ENCODE measurements at regions not wholly inside any gene's neighbourhood (a gene's known extent, or its start where the extent isn't known, plus 50 kb on each side); places are given as distances from the start of the nearest gene placed in this dataset.

DNA sequence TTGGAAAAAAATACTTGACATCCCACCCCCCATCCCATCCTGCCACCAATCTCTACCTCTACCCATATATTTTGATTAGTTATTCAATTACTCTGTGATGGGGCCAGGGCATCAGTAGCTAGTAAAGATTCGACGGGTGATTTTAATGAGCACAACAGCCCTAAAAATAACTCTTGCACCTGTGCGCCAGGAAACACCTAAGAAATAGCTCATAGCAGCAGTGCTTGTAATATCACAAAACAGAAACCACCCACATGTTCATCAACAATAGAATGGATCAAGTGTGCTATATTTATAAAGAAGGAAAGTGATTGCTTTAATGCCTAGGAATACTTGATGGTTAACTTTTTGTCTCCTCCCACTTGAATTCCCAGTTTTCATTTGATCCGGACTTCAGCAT is 225.6 kb upstream of the LCORL start:
- no peak for DNase-seq (ENCODE audit: low spot score)

- no peak for DNase-seq (ENCODE audit: low spot score)
Measured at GRCh38 chr4:18242919-18243693, 221.6 kb upstream of the LCORL start.

DNA sequence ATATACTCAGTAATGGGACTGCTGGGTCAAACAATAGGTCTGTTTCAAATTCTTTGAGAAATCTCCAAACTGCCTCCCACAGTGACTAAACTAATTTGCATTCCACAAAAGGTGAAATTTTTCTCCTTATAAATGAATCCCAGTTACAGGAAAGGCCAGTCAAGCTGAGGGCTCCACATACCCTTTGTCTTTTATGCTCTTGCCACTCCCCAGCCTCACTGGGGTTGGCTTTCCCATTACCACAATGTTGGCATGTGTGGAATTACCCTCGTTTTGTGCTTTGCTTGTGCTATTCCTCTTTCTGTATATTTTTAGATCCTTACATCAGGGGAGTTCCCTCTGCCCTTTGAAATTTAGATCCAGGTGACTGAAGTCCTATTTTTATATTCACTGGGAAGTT is 220.2 kb upstream of the LCORL start:
- DNase-seq (ENCODE audit: low spot score) = no peak

- no peak for DNase-seq (ENCODE audit: low spot score)
Measured at GRCh38 chr4:18234108-18234507, 212.6 kb upstream of the LCORL start.

DNA sequence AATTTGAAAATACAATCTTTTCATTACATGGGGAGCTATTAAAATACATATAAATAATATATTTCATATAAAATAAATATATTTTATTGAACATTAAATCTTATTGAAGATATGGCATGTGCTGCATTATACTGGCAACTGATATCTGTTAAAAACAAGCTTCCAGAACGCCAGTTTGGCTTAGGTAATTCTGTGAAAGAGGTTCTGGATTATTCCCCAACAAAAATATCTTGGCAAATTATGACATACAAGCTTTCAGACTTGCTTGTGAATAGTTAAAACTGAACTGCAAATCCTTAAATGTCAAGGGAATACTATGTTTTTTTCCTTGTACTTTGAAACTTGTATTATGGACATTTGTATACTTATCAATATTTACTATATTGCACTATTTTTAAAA is 210.2 kb upstream of the LCORL start:
- no peak for DNase-seq (ENCODE audit: low spot score)

- no peak for DNase-seq (ENCODE audit: low spot score)
Measured at GRCh38 chr4:18227880-18228279, 206.3 kb upstream of the LCORL start.

- DNase-seq (ENCODE audit: low spot score) = no peak
Measured at GRCh38 chr4:18214411-18215055, 193.0 kb upstream of the LCORL start.

DNA sequence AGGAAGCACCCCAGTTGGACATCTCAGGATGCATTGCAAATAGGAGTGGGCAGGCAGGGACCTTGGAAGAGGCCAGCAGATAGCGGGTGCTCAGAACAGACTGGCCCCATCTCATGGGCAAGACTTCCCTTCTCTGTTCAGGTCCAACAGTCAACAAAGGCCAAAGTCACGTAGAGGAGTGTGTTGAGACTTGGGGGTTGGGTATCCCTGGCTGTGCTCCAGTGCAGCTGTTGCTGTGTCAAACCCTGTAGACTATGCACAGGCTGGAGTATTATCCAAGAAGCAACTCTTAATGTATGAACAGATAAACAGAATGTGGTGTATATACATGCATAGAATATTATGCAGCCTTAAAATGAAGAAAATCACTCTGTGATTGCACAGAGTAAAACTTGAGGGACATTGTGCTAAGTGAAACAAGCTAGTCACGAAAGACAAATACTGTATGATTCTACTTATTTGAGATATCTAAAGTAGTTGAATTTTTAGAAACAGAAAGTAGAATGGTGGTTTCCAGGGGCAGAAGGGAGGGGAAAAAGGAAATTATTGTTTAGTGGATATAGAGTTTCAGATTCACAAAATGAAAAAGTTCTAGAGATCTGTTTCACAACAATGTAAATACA is 192.1 kb upstream of the LCORL start:
- DNase-seq (ENCODE audit: low spot score) = no peak

- no peak for DNase-seq (ENCODE audit: low spot score)
Measured at GRCh38 chr4:18209448-18209847, 187.9 kb upstream of the LCORL start.

DNA sequence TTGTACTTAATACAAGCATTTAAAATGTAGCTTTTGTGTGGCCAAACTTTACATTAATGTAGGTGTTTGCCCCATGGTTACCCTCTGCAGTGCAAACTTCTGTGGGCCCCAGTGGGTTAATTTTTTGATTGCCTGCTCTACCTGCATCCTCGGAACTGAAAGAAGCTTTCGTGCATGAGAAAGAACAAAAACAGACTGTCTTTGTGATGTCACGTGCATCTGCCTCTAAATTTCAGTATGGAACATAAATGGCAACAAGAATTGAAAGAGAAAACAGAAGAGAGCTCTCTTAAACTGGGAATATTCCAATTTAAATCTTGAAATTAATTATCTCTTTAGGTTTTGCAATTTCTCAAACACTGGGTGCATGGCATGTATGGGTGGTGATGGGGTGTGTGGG is 182.4 kb upstream of the LCORL start:
- DNase-seq (ENCODE audit: low spot score) = no peak

DNA sequence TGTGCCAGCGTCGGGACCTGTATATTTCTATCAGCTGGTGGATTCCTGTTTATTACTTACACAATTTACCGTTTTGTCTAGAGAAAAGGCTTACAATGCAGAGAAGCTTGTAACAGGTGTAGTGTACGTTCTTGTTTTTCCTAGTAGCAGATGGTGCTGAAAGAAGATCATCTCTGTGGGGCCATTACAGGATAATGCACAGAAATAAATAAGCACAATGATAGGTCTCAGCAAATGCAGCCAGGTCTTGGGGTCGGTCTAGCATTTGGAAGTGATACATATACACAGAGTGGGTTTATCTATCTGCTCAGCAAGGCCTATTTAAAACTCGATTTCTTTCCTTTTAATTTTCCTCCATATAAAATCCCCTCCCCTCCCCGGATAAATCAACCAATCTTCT is 180.9 kb upstream of the LCORL start:
- no peak for DNase-seq (ENCODE audit: low spot score)

DNA sequence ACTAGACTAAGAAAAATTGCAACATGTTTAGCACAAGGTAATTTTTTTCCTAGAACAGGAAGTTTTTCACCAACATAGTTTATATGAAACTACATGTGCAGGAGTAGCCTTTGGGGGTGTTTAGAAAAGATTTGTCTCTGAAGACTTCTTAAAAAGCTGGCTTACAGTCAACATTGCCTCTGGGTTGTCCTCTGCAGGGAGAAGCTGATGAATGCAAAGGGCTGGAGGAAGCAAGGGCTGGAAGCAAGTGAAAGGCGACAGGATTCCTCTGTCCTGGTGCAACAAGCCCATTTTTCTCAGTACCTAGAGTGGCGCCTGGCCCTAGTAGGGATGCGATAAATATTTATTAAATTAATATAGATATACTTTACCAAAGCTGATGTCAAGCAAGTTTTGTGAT is 180.3 kb upstream of the LCORL start:
- no peak for DNase-seq (ENCODE audit: low spot score)

GRCh38 chr4:18198653-18199052 is 177.1 kb upstream of the LCORL start:
- DNase-seq (ENCODE audit: low spot score) = no peak

- DNase-seq (ENCODE audit: low spot score) = no peak
Measured at GRCh38 chr4:18197467-18197866, 175.9 kb upstream of the LCORL start.

DNA sequence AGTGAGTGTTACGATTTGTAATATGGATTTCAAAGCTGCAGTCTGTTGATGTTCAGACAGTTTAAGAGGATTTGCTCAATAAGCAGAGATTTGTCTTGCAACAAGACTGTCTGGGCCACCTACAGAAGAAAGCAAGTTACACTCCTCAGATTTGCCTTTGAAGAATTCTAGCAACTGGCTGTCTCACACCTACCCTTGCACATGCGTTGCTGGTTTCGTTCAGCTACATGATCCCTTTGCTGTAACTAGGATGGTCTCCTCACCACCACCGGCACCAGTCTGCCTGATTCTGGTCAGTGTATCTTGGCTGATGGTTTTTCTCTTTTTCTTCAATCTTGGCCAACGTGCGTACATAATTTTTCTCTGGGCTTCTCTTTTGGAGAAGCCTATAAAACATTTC is 172.7 kb upstream of the LCORL start:
- DNase-seq (ENCODE audit: low spot score) = no peak

DNA sequence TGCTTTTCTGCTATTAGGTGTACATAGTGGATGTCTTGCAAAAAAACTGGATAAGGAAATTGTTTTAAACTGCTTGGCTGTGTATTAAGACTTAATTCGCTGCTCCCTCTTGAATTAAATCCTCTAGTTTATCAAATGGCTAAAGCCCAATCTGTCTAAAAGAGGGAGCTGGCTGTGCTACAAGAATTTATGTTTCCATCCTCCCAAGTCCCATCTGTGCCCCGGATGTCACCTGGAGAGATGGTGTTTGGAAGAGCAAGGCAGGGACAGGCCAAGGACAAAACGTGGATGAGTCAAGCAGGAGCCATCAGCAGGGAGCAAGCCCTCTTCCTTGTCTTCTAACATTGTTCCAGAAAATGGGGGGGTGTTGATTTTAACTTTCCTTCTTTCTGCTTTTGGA is 171.3 kb upstream of the LCORL start:
- DNase-seq (ENCODE audit: low spot score) = no peak

- DNase-seq (ENCODE audit: low spot score) = no peak
Measured at GRCh38 chr4:18185491-18185890, 163.9 kb upstream of the LCORL start.

DNA sequence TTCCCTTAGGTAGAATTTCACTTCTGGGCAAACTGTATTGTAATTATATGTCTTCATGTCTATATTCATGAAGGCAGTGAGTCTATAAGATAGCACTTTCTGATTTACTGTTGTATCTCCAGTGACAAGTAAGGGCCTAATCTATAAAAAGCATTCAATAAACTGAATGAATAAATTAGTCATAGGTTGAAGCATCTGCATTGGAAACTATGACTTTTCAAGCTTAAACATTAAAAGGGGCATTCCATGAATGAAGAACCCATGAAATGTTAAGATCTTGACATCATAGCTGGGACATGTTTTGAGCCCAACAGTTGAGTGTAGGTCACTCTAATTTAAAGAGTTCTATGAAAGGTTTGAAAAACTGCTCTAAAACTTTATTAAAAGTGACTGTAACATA is 159.3 kb upstream of the LCORL start:
- no peak for DNase-seq (ENCODE audit: low spot score)

DNA sequence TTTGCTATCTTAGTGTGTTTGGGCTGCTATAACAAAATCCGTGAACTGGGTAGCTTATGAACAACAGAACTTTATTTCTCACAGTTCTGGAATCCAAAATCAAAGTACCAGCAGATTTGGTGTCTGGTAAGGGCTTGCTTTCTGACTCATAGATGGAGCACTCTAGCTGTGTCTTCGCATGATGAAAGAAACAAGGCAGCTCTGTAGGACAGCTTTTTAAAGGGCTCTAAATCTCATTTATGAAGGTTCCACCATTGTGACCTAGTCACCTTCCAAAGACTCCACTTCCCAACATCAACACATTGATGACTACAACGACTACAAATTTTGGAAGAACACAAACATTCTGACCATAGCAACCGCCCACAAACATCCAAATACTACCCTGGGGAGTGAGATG is 158.6 kb upstream of the LCORL start:
- DNase-seq (ENCODE audit: low spot score) = no peak

DNA sequence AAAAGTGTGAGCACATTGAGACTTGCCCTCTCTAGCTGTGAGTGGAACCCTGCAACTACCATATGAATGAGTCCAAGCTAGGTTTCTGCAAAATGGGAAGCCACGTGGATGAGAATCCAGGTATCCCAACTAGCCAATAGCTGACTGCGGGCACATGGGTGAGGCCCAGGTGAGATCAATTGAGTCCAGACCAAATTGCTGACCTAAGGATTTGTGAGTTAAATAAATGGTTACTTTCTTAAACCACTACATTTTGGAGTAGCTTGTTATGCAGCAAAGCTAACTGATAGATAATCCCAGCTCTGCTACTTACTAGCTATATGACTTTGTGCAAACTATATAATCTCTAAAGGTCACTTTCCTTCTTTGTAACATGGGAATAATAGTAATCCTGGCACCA is 150.3 kb upstream of the LCORL start:
- no peak for DNase-seq (ENCODE audit: low spot score)

- no peak for DNase-seq (ENCODE audit: low spot score)
Measured at GRCh38 chr4:18167831-18168230, 146.3 kb upstream of the LCORL start.

GRCh38 chr4:18166925-18167324 is 145.4 kb upstream of the LCORL start:
- no peak for DNase-seq (ENCODE audit: low spot score)

GRCh38 chr4:18162453-18162852 is 140.9 kb upstream of the LCORL start:
- DNase-seq (ENCODE audit: low spot score) = no peak

Measured in putamen (tissue), 1 donor.